Ishikawa (cell line): ENCODE measurements at regions not wholly inside any gene's neighbourhood (a gene's known extent, or its start where the extent isn't known, plus 50 kb on each side); places are given as distances from the start of the nearest gene placed in this dataset.

Experiments
- CEBPB ChIP-seq: IDR thresholded peaks from 2 replicates; pipeline ENCODE4 v1.6.1; 2012
- CREB1 ChIP-seq: IDR thresholded peaks from 2 replicates; pipeline ENCODE4 v1.6.1; 2012; ENCODE audit warnings: low read depth
- EGR1 ChIP-seq: IDR thresholded peaks from 2 replicates; pipeline ENCODE4 v1.6.1; 2012
- EP300 ChIP-seq: IDR thresholded peaks from 2 replicates; pipeline ENCODE4 v1.6.1; 2012; ENCODE audit warnings: borderline replicate concordance
- FOXM1 ChIP-seq: IDR thresholded peaks from 2 replicates; pipeline ENCODE4 v1.6.1; 2012; ENCODE audit warnings: low read depth, borderline replicate concordance
- MAX ChIP-seq: IDR thresholded peaks from 2 replicates; pipeline ENCODE4 v1.6.1; 2012
- NFIC ChIP-seq: IDR thresholded peaks from 2 replicates; pipeline ENCODE4 v1.6.1; 2012
- RAD21 ChIP-seq: IDR thresholded peaks from 2 replicates; pipeline ENCODE4 v1.6.1; 2012; ENCODE audit warnings: low read depth
- REST ChIP-seq: IDR thresholded peaks from 2 replicates; pipeline ENCODE4 v1.6.1; 2012; ENCODE audit warnings: low read depth, mild to moderate bottlenecking
- TAF1 ChIP-seq: IDR thresholded peaks from 2 replicates; pipeline ENCODE4 v1.6.1; 2012; ENCODE audit warnings: low read depth, mild to moderate bottlenecking
- TCF12 ChIP-seq: IDR thresholded peaks from 2 replicates; pipeline ENCODE4 v1.6.1; 2012; ENCODE audit warnings: low read depth
- TEAD4 ChIP-seq: IDR thresholded peaks from 2 replicates; pipeline ENCODE4 v1.6.1; 2012
- USF1 ChIP-seq: IDR thresholded peaks from 2 replicates; pipeline ENCODE4 v1.6.1; 2012
- YY1 ChIP-seq: IDR thresholded peaks from 2 replicates; pipeline ENCODE4 v1.6.1; 2012; ENCODE audit warnings: low read depth
- ZBTB7A ChIP-seq: IDR thresholded peaks from 2 replicates; pipeline ENCODE4 v1.6.1; 2012; ENCODE audit warnings: low read depth

GRCh38 chr6:133756078-133756695 is 132.7 kb upstream of the TCF21 start:
- TF ChIP-seq TEAD4 (no peak), NFIC (no peak), ZBTB7A (no peak), CEBPB (no peak), MAX (no peak), CREB1 (no peak), FOXM1 (no peak), RAD21 (no peak), YY1 (no peak), EP300 (no peak), REST (no peak), USF1 (no peak), TCF12 (no peak)

- TF ChIP-seq NFIC (no peak), EGR1 (no peak), CREB1 (no peak), ZBTB7A (no peak), RAD21 (no peak), FOXM1 (no peak)
Measured at GRCh38 chr6:133757335-133757734, 131.6 kb upstream of the TCF21 start.

- TF ChIP-seq CEBPB, result no peak
- no peak for TF ChIP-seq CREB1
- no peak for TF ChIP-seq EGR1
- TF ChIP-seq EP300, result no peak
- TF ChIP-seq FOXM1, result no peak
- no peak for TF ChIP-seq ZBTB7A
- TF ChIP-seq TAF1, result no peak
- no peak for TF ChIP-seq USF1
- TF ChIP-seq NFIC, result no peak
- TF ChIP-seq RAD21, result no peak
- no peak for TF ChIP-seq TCF12
- no peak for TF ChIP-seq TEAD4
- TF ChIP-seq MAX, result no peak
Measured at GRCh38 chr6:133758815-133759335, 130.0 kb upstream of the TCF21 start.

- TF ChIP-seq TAF1, result no peak
- no peak for TF ChIP-seq RAD21
Measured at GRCh38 chr6:133759524-133759923, 129.4 kb upstream of the TCF21 start.

- TF ChIP-seq RAD21, result no peak
- TF ChIP-seq REST, result no peak
- no peak for TF ChIP-seq FOXM1
- TF ChIP-seq CEBPB, result no peak
Measured at GRCh38 chr6:133761706-133762105, 127.2 kb upstream of the TCF21 start.

GRCh38 chr6:133764008-133764753 is 124.7 kb upstream of the TCF21 start:
- TF ChIP-seq CEBPB, result no peak
- TF ChIP-seq FOXM1, result no peak
- no peak for TF ChIP-seq CREB1
- TF ChIP-seq YY1, result no peak
- no peak for TF ChIP-seq TEAD4
